ENCODE measurements at regions not wholly inside any gene's neighbourhood (a gene's known extent, or its start where the extent isn't known, plus 50 kb on each side); places are given as distances from the start of the nearest gene placed in this dataset.

GRCh38 chr7:15015545-15016314 lies 113.2 kb upstream of the DGKB start:
- peak overlapping the region in 1 of 4 experiments; percentile 29; a peak in 1 of 7 replicates for H3K9ac ChIP-seq (replicated peaks in 1 of 4; ENCODE audit: extremely low read depth in 1 of 4, low read depth in 3 of 4, low read length in 3 of 4)
- POLR2A ChIA-PET (ENCODE audit: partially characterized antibody) = interaction anchor here (0.9 kb wide), 1 partner anchor 18 kb away, joined by 3 read pairs; no protein-coding TSS in a partner anchor
- H3K79me1 ChIP-seq (ENCODE audit: low read depth, low read length) = no peaks in the 10 kb centered on the region
- no peak overlapping the region for H2BK12ac ChIP-seq (ENCODE audit: low read depth, low read length)
- H2AK5ac ChIP-seq (ENCODE audit: low read depth, low read length) = no peak overlapping the region
- H2AFZ ChIP-seq (ENCODE audit: low read length) = peak overlapping the region; percentile 45; the same call in 1 of the 2 replicates
- no peaks in the 10 kb centered on the region for H3K36me3 ChIP-seq (ENCODE audit: control insufficient read depth in 2 of 4, insufficient read depth in 4 of 4, low read length in 3 of 4)
- WGBS, 2 experiments (ENCODE audit: extremely low coverage in 1 of 2, insufficient coverage in 1 of 2, insufficient read length in 1 of 2, insufficient replicate concordance in 2 of 2, low coverage in 1 of 2, low lambda C conversion rate in 2 of 2, missing lambda C conversion rate in 1 of 2) = 5% methylated on average over 8 of the region's 8 CpGs; no CpG with 5 or more reads in 1 of the 2 experiments
- H3K14ac ChIP-seq (ENCODE audit: insufficient read length) = no peak overlapping the region
- peak overlapping the region; percentile 34 to 56 (median 36); a peak in 7 of 8 replicates for H3K4me3 ChIP-seq (ENCODE audit: extremely low read depth in 1 of 4, insufficient read depth in 2 of 4, low read depth in 3 of 4, low read length in 4 of 4)
- no peaks in the 10 kb centered on the region for H3K27me3 ChIP-seq (replicated peaks in 1 of 4; ENCODE audit: control insufficient read depth in 3 of 4, extremely low read depth in 1 of 4, insufficient read depth in 3 of 4, low read length in 3 of 4)
- H3K27ac ChIP-seq (ENCODE audit: low read depth, low read length) = peak overlapping the region; percentile 41; the same call in 1 of the 2 replicates
- DNase-seq (ENCODE audit: low read depth in 1 of 2, low spot score in 2 of 2) (peak; percentile 55 to 63), FAIRE-seq (peak; percentile 69)
- peak overlapping the region; percentile 7; the same call in 1 of the 2 replicates for H2BK5ac ChIP-seq (ENCODE audit: low read depth, low read length)
- peak overlapping the region; percentile 76 for H2BK120ac ChIP-seq (replicated peaks; ENCODE audit: low read depth, low read length)
- H4K91ac ChIP-seq (replicated peaks; ENCODE audit: insufficient read length, low read length) = no peak overlapping the region
- CTCF ChIA-PET (ENCODE audit: partially characterized antibody) = interaction anchor here (0.7 to 2.6 kb wide), 29 partner anchors 9 to 1708 kb away, joined by 3 to 32 read pairs (median 4); no protein-coding TSS in a partner anchor
- H4K8ac ChIP-seq (ENCODE audit: extremely low read depth, insufficient read depth, low read length) = no peak overlapping the region
- H2BK20ac ChIP-seq (ENCODE audit: low read length) = no peak overlapping the region
- H3K56ac ChIP-seq (replicated peaks; ENCODE audit: insufficient read length, low read depth, low read length) = no peak overlapping the region
- H4K5ac ChIP-seq (ENCODE audit: insufficient read length, low read depth, low read length) = no peak overlapping the region
- no peaks in the 10 kb centered on the region for H4K20me1 ChIP-seq (replicated peaks in 1 of 2; ENCODE audit: control insufficient read depth in 1 of 2, insufficient read depth in 2 of 2, low read length in 2 of 2)
- H3K23me2 ChIP-seq (ENCODE audit: low read depth, low read length) = no peaks in the 10 kb centered on the region; the same call in 1 of the 2 replicates
- no peak overlapping the region for H3K23ac ChIP-seq (ENCODE audit: insufficient read length)
- no peak overlapping the region for H2BK15ac ChIP-seq (ENCODE audit: low read length)
- H3K4ac ChIP-seq (replicated peaks; ENCODE audit: insufficient read length, low read depth, low read length) = no peak overlapping the region
- no peaks in the 10 kb centered on the region for H3K79me2 ChIP-seq (ENCODE audit: control insufficient read depth in 1 of 2, insufficient read depth in 2 of 2, low read length in 2 of 2)
- peak overlapping the region; percentile 65 to 72 for H3K4me2 ChIP-seq (ENCODE audit: insufficient read depth in 1 of 2, low read depth in 2 of 2, low read length in 2 of 2)
- H3K4me1 ChIP-seq (replicated peaks in 1 of 4; ENCODE audit: control insufficient read depth in 3 of 4, insufficient read depth in 4 of 4, low read length in 3 of 4) = peaks cover 0 to 14% (median 6%) of the 10 kb centered on the region in 4 experiments; a peak in 3 of 7 replicates
- no peak overlapping the region for H3K18ac ChIP-seq (ENCODE audit: extremely low read depth, low read length)
- no peaks in the 10 kb centered on the region; a peak in 1 of 4 replicates for H3K9me3 ChIP-seq (ENCODE audit: insufficient read depth in 2 of 2, low read depth in 1 of 2, low read length in 1 of 2)
- TF ChIP-seq, protein P1, sequence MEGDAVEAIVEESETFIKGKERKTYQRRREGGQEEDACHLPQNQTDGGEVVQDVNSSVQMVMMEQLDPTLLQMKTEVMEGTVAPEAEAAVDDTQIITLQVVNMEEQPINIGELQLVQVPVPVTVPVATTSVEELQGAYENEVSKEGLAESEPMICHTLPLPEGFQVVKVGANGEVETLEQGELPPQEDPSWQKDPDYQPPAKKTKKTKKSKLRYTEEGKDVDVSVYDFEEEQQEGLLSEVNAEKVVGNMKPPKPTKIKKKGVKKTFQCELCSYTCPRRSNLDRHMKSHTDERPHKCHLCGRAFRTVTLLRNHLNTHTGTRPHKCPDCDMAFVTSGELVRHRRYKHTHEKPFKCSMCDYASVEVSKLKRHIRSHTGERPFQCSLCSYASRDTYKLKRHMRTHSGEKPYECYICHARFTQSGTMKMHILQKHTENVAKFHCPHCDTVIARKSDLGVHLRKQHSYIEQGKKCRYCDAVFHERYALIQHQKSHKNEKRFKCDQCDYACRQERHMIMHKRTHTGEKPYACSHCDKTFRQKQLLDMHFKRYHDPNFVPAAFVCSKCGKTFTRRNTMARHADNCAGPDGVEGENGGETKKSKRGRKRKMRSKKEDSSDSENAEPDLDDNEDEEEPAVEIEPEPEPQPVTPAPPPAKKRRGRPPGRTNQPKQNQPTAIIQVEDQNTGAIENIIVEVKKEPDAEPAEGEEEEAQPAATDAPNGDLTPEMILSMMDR (IDR thresholded peaks at IDR 0.05; ENCODE audit: control extremely low read depth in 1 of 3, insufficient read depth in 1 of 3, low read depth in 1 of 3, low read length in 3 of 3) = peak in 2 of 3 experiments; percentile 54 to 60; a peak in 2 of 4 replicates
- TF ChIP-seq ASH2L (IDR thresholded peaks at IDR 0.05; ENCODE audit: low read length) (peak; percentile 79), TEAD4 (IDR thresholded peaks at IDR 0.05; ENCODE audit: low read depth, low read length) (peak; percentile 66), SP1 (IDR thresholded peaks at IDR 0.05; ENCODE audit: low read depth, low read length) (0 out of 2 replicates have a peak, but pooled peaks have one; percentile 50), SIRT6 (IDR thresholded peaks at IDR 0.05; ENCODE audit: low read length) (no peak), RAD21 (IDR thresholded peaks at IDR 0.05 in 1 of 2, conservative IDR thresholded peaks at IDR 0.05 in 1 of 2; ENCODE audit: low read depth in 2 of 2, low read length in 2 of 2) (peak; percentile 74 to 78), SIX5 (IDR thresholded peaks at IDR 0.05; ENCODE audit: low read depth, low read length) (no peak), EGR1 (IDR thresholded peaks at IDR 0.05; ENCODE audit: borderline replicate concordance, low read depth, low read length) (peak; percentile 82; the same call in 1 of the 2 replicates), SAP30 (IDR thresholded peaks at IDR 0.05; ENCODE audit: insufficient read depth, insufficient replicate concordance, low read length) (no peak)
